HG02885 (cell line): ENCODE measurements at regions not wholly inside any gene's neighbourhood (a gene's known extent, or its start where the extent isn't known, plus 50 kb on each side); places are given as distances from the start of the nearest gene placed in this dataset.

ENCODE experiments used
- ATAC-seq: cut with Tn5 transposase; IDR thresholded peaks from one replicate; pipeline ENCODE4 v1.9.1; 2021; ENCODE audit warnings: mild to moderate bottlenecking; ENCODE audit not compliant: unreplicated experiment, poor library complexity

- no peak for ATAC-seq
Measured at GRCh38 chr4:35125995-35126712, 1118.2 kb downstream of the ARAP2 start.

- no peak for ATAC-seq
Measured at GRCh38 chr4:35138449-35138848, 1105.9 kb downstream of the ARAP2 start.

DNA sequence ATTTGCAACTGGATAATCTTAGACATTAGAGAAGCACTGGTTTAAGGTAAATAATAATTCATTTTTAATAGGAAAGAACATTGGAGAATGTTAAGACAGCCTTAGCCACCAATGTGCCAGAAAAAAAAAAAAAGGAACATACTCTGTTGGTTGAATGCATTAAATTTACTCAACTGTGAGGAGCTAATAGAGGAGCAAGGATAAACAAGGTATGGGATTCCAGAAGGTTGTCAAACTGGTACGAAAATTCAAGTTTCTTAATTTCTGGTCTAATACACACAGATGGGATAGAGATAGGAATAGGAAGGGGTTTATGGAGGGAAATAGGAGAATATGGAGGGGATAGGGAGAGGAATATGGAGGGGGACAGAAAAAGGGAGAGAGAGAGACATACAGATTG lies 1096.6 kb downstream of the ARAP2 start:
- ATAC-seq, result no peak

- ATAC-seq, result no peak
Measured at GRCh38 chr4:35151816-35152572, 1092.3 kb downstream of the ARAP2 start.

DNA sequence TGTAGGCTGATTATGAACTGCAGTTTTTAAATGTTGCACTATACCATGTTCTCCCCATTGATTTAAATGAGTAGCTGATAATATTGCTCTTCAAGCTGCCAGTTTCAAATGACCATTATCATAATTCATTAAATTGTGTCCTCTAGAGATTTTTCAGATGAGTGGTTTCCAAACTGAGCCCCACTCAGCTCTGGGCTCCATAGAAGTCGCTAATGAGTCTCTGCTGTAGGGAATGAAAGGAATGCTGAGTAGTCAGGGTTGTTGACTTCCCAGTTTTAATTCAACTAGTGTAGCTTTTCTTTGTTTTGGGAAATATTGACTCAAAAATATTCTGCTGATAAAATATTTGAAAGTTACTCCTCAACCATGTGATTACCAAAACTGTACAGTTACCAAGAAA lies 1081.1 kb downstream of the ARAP2 start:
- no peak for ATAC-seq

DNA sequence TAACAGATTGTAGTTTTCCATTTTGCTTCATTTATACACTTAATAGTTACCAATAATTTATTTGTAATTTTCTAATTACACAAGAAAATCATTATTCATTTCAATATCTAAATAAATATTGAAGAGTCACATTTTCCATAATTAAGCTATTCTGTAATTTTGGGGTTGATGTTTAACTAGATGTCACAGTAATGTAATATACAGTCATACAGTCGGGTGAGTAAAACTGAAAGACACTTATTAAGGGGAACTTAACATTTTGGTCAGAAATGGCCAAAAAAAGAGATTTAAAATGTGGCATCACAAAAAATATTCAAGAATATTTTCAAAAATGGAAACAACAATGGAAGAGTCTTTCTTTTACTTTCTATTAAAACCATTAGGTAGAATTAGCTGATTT lies 1080.3 kb downstream of the ARAP2 start:
- ATAC-seq, result no peak

GRCh38 chr4:35166466-35166865 lies 1077.8 kb downstream of the ARAP2 start:
- no peak for ATAC-seq

- no peak for ATAC-seq
Measured at GRCh38 chr4:35167385-35167784, 1076.9 kb downstream of the ARAP2 start.

- no peak for ATAC-seq
Measured at GRCh38 chr4:35175487-35175886, 1068.8 kb downstream of the ARAP2 start.

DNA sequence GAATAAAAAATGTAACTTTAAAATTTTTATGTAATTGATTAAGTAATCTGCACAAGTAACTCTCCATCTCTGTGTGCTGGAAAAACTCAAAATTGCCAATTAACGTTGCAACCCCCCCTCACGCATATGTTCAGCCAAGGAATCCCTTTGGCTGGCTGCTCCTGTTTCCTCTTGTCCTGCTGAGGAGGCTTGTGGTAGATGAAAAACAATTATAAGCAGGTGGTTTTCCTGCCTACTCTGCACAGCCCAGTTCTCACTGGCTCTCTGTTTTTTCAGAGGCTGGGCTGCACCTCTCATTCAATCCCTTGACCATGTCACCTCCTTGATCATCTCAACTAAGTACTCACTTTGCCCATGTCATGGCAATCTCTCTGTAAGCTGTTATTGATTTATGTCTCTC lies 1068.4 kb downstream of the ARAP2 start:
- ATAC-seq, result no peak

DNA sequence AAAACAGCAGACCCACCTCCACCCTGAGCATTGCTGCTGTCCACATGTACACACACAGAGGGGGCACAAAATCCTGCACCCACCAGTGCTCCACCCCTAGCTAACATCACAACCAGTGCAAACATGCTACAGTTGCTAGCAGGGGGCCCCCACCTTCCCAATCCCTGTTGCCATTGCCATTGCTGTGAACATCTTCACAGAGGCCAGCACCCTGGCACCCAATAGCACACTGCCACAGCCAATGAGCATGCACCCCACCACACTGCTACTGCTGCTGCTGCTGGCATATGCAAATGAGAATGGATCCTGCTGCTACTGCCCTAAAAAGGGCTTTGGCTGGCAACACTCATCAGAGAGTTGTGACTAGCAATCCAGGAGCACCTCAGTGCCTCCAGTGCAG lies 1061.9 kb downstream of the ARAP2 start:
- ATAC-seq, result no peak

- no peak for ATAC-seq
Measured at GRCh38 chr4:35189988-35190613, 1054.2 kb downstream of the ARAP2 start.

DNA sequence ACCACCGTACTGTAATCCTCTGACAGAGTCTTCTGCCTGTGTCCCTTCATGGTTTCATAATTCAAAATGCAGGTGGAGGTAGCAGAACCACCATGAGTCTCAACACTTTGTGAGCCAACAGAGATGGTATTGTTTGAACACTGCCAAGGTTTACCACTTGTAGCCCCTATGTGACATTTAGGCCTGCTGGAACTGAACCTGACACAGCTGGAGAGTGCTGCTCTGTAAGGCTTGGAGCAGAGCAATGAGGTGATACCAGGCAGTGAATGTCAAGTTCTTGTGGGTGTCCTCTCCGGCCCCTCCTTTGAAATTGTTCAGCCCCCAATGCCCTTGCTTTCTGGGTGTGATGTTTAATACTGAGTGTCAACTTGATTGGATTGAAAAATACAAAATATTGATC lies 1042.9 kb downstream of the ARAP2 start:
- no peak for ATAC-seq

DNA sequence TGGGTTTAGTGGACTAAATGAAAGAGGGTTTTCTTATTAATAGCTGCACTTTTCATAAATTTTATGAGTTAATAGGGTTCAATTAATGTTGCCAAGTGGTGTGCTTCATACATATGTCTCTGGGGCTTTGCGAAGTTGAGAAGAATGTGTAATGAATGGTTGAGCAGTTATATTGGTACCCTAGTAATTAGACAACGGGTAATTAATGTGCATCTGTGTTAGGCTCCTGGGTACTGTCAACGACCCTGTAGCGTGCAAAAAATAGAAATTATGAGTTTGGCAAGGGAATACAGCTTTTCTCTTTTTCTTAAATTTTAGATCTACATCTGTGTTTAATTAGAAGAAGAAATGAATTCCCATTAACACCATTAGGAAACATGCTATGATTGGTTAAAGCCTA lies 1027.7 kb downstream of the ARAP2 start:
- no peak for ATAC-seq

DNA sequence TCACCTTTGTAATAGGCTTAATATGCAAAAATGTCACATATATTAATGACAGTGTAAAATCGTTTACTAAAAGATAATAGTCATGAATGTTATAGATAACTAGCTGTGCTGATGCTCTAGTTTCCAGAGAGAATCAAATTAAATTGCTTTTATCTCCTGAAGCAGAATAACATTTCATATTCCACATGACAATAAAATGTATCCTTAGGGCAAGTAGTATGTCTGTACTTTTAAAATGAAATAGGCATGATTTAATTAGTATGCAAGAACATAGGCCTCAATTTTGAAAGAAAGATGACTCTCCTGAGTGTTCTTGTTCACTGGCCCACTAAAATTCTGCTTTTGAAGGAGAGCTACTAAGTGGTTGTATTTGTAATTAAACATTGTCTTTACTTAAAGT lies 1027.0 kb downstream of the ARAP2 start:
- ATAC-seq, result no peak

DNA sequence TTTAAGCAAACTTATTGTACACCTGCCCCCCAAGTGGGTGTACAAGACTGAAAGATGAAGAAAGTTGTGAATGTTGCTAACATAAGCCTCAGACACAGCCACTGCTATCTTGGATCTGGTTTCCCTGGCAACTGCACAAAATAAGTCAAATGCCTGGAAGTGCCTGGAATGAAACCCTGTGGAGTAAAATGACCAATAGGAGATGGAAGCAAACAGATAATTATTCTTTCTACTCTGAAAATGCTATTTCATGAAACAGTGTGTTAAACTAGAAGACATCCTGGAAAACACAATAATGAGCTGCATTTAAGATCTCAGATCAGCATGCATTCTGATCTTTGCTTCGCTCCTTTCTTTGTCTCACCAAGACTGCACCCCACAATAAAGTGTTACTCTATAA lies 1016.0 kb downstream of the ARAP2 start:
- ATAC-seq, result no peak

- no peak for ATAC-seq
Measured at GRCh38 chr4:35229021-35229420, 1015.3 kb downstream of the ARAP2 start.

DNA sequence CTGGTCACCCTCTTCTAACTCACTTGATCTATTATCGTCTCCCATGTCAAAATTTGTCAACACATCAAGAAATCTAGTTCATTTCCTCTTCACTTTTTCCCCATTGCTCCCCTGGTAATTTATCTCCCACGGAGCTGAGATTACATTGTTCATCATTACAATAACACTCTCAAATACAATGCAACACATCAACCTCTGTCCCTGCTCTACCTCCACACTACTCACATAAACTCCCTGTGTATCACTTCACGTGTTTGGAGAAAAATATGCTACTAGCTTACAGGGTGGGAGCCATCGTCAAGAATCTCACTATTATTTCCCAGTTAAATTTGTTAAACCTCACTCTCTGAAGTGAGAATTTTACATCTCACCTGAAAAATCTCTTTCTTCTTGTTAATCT lies 1006.4 kb downstream of the ARAP2 start:
- ATAC-seq, result no peak

DNA sequence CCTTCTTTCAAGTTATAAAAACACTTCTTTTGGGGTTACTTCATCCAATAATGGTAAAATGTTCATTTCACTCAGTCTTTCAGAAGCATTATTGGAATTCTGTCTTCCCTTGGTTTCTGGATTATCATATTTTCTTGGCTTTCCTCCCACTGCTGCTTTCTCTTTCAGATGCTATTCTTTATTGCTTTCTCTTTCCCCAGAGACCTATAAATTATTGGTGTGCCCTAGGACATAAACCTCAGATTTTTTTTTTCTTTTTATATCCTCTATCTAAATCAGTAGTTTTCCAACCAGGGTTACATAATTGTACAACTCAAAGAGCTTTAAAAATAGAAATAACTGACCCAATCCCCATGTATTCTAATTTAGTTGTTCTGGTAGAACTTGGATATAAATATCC lies 1005.5 kb downstream of the ARAP2 start:
- no peak for ATAC-seq

GRCh38 chr4:35246493-35246892 lies 997.8 kb downstream of the ARAP2 start:
- no peak for ATAC-seq

DNA sequence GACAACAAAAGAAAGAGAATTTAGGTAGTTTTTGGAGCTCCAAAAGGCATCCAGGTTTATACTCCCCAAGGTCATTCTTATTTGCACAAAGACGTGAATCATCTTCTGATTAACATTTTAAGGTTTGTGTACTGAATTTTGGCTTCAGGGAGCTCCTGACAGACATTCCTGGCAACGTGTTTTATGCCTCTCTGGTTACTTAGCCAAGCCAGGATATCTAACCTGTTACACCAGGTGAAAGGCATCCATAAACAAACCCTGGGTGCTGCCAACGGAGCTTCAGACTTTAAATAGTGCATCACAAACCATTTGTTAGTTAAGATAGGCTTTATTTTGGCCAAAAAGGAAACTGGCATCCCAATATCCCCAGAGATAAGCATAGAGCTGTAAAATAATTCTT lies 997.3 kb downstream of the ARAP2 start:
- ATAC-seq, result no peak

GRCh38 chr4:35250331-35250730 lies 994.0 kb downstream of the ARAP2 start:
- no peak for ATAC-seq
